GM19043 (cell line): ENCODE measurements at regions not wholly inside any gene's neighbourhood (a gene's known extent, or its start where the extent isn't known, plus 50 kb on each side); places are given as distances from the start of the nearest gene placed in this dataset.

Source experiments
- ATAC-seq: cut with Tn5 transposase; IDR thresholded peaks from one replicate; pipeline ENCODE4 v1.9.1; 2021; ENCODE audit warnings: low read depth; ENCODE audit not compliant: unreplicated experiment

DNA sequence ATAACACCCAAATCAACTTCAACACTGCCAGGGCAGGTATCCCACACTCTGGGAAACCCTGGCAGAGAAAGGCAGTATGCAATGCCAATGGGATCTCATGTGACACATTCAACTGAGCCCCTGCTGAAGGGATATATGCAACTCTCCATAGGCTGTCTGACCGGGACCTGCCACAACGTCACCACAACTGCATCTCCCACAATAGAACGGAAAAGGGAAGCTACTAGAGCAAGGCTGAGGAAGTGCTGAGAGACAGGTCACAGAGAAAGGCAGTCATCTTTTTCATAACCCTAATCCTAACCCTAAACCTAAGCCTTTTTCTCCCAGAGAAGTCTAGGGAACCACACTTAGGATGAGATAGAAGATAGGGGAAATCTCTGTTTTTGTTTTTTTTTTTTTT is 345.9 kb upstream of the CD180 start:
- no peak for ATAC-seq

DNA sequence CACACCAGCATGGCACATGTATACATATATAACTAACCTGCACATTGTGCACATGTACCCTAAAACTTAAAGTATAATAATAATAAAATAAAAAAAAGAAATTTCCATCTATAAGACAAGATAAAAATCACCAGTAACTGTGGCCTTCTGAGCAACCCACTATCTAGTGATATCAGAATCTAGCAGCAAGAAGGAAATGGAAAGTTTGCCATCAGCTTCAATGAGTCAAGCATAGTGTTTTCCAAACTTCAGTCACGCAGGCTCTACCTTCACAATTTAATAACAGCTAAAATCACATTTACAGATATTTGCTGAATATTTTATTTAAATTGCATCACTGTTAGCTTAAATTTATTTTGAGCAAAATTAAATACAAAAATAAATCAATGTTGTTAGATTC is 345.3 kb upstream of the CD180 start:
- ATAC-seq: no peak

GRCh38 chr5:67538855-67539506 is 342.4 kb upstream of the CD180 start:
- no peak for ATAC-seq

- ATAC-seq: no peak
Measured at GRCh38 chr5:67537439-67538148, 341.0 kb upstream of the CD180 start.

- no peak for ATAC-seq
Measured at GRCh38 chr5:67536866-67537265, 340.3 kb upstream of the CD180 start.

GRCh38 chr5:67530609-67531255 is 334.1 kb upstream of the CD180 start:
- ATAC-seq: no peak

DNA sequence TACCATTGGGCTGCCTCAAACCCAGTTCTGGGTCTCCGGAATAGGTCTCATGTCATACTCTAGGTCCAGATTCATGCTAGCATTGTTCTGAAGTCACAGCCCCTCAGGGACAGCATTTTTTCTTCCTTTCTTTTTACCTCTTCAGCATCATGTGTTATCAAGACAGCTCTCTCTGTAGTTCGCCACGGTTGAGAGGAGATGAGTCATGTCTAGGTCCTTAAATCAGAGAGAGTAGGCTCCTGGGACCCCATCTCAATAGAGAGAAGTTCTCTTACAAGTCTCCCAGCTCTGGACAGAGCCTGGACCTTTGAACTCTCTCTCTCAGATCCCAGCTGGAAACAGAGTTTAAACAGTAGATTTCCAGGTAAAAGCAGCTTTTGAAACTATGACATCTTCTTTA is 332.4 kb upstream of the CD180 start:
- no peak for ATAC-seq

GRCh38 chr5:67526793-67527192 is 330.2 kb upstream of the CD180 start:
- no peak for ATAC-seq

DNA sequence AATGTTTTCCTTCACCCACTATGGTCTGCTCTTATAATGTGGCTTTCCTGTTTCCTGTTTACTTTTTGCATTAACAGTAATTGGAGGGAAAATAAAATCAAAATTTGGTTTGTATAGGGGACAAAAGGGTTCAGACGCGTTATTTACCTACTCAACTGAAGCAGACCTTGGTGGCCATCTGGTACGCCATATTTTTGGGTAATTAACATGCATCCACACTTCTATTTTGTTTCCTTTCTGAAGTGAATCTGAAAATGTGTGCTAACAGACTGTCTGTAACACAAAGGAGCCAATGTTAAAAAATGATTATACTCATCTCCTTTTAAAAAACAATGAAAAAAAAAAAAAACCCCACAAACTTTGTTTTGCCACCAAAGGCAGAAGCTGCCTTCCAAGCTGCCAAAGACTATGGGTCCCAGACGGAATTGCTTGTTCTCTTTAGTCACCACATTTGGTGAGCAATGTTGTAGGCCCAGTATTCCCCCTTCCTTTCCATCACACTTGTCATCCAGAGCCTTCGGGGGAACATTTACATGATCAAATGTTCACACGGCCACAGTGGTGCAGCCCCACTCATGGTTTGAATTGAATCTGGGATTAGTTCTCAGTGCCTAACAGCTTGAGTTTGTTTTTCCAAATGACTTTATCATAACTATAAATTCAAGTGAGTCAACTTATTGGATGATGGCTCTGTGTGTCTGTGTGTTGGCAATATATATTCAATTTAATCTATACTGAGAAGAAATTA is 323.7 kb upstream of the CD180 start:
- ATAC-seq: no peak

DNA sequence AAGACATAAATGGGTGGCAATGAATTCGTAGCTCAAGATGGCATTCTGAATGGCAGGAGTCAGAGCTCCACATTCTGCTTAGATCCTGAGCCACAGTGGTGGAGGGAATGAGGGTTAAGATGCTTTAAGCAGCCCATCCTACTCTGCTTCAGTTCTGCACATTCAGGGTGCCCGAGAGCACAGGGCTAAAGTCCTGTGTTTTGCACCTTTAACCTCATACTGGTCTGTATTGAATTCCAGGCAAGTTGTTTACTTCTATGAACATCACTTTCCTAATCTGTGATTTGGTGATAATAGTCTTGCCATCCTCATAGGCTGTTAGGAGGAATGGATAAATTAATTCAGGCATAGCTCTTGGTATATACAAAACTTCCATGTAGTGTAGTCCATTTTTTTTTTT is 321.6 kb upstream of the CD180 start:
- ATAC-seq: no peak

- ATAC-seq: no peak
Measured at GRCh38 chr5:67516948-67517565, 320.5 kb upstream of the CD180 start.

DNA sequence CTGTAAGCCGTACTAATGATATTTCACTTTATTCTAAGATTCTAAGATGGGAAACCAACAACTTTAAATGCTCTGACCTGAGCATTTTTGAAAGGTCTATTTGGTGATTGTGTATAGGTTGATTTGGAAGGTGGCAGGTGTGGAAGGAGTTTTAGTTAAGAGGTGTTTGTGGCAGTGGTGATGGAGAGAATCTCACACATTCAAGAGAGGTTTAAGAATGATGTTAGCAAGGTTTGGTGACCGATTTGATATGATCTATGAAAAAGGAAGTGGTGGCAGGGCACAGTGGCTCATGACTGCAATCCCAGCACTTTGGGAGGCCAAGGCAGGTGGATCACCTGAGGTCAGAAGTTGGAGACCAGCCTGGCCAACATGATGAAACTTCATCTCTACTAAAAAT is 319.2 kb upstream of the CD180 start:
- ATAC-seq: no peak

DNA sequence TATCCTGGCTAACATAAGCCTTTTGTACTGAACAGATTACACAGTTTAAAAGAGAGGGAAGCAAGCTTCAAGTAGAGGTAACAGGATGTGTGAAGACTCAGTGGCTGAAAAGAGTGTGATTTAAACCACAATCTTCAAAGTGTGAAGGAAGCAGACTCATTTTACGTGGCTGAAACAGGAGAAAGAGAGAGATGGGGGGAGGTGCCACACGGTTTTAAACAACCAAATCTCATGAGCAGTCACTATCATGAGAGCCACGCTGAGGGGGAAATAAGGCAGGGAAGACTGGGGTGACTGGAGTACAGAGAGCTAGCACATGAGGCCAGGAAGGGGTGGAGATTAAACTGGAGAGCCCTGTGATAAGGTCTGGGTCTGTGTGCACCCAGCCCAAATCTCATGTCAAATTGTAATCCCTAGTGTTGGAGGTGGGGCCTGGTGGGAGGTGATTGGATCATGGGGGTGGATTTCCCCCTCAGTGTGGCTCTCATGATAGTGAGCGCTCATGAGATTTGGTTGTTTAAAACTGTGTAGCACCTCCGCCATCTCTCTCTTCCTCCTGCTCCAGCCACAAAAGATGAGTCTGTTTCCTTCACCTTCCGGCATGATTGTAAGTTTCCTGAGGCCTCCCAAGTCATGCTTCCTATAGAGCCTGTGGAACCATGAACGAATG is 318.6 kb upstream of the CD180 start:
- ATAC-seq: no peak

DNA sequence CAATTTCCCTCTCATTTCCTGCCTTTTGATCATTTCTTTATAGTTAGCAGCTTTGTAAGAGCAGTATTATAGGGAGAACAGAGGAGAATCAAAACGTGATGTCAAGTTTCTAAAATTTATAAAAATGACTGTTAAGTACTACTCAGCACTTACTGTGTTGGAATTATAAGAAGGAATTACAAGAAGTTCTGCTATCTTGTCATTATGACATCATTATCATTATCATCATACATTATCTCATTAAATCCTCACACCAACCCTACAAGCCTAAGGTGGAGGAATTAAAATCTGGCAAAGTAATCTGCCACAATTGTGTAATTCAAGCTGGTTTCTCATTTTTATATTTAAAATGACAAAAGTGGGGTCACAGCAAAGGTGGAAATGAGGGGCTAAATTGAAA is 316.2 kb upstream of the CD180 start:
- ATAC-seq: no peak

DNA sequence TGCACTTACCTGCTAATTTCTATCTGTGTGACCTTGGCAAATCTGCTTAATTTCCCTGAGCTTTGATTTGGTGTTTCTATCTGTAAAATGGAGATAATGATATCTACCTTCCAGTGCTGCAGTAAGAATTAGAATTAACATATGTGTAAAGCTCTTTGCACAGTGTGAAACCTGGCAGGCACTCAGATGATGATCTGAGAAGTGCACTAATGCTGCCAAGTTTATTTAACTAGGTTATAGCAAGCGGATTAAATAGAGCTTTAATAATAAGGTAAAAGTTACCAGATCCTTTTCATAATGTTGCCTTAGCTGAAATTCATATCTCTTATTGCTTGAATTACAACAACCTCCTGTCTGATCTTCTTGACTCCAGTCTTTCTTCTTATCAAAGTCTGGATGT is 315.3 kb upstream of the CD180 start:
- ATAC-seq: no peak

DNA sequence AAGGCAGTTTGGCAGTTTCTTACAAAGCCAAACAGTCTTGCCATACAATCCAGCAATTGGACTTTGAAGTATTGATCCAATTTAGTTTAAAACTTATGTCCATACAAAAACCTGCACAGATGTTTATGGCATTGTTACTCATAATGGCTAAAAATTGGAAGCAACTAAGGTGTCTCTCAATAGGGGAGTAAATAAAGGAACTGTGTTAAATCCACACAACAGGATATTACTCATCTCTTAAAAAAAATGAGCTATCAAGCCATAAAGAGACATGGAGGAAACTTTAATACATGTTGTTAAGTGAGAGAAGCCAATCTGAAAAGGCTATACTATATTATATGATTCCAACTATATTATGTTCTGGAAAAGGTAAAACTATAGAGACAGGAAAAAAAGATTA is 313.6 kb upstream of the CD180 start:
- no peak for ATAC-seq

- ATAC-seq: no peak
Measured at GRCh38 chr5:67509402-67510186, 313.0 kb upstream of the CD180 start.

DNA sequence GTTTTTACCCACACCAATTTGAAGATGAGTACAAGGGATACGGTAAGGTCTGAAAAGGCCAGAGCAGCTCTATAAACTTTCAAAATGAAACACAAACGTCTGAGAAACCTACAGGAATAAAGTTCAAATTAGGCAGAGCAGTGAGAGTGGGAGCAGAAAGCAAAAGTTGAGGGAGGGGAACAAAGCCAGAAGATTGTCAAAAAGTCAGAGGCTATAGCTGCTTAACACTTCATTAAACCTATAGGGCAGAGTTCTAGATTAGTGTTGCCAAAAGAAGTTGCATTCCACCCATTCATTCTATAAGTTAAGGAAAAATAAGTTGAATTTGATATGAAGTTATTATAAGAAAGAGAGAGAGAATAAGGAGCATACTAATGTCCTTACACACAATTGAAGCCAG is 309.6 kb upstream of the CD180 start:
- no peak for ATAC-seq

- ATAC-seq: no peak
Measured at GRCh38 chr5:67502951-67503350, 306.4 kb upstream of the CD180 start.

- no peak for ATAC-seq
Measured at GRCh38 chr5:67496051-67496450, 299.5 kb upstream of the CD180 start.
